Activated CD8-positive, alpha-beta T cell treated with anti-CD3 and anti-CD28 coated beads for 36 hours (primary cell): ENCODE measurements at regions not wholly inside any gene's neighbourhood (a gene's known extent, or its start where the extent isn't known, plus 50 kb on each side); places are given as distances from the start of the nearest gene placed in this dataset.

Source experiments
- ATAC-seq: fragments of 200-7000 bp; cut with Tn5 transposase; one replicate; pipeline ENCODE4 v1.10.0; 2021; ENCODE audit warnings: mild to moderate bottlenecking, moderate library complexity
- CTCF ChIA-PET: fragments of 350-600 bp; sonication (Branson Sonifier 250); formaldehyde crosslinking; loops from one replicate; lab custom pipeline; 2021; ENCODE audit warnings: antibody characterized with exemption; lab: Charles Lee
- POLR2A ChIA-PET: fragments of 350-600 bp; sonication (Branson Sonifier 250); formaldehyde crosslinking; loops from one replicate; lab custom pipeline; 2021; ENCODE audit warnings: antibody characterized with exemption; lab: Charles Lee
- DNase-seq: peaks from one replicate; pipeline ENCODE4 v3.0.0-alpha.2; 2020
- H3K27ac Mint-ChIP-seq: one replicate; pipeline ENCODE4 v1.8.0; 2021; ENCODE audit warnings: mild to moderate bottlenecking, mixed read lengths
- H3K27me3 Mint-ChIP-seq: one replicate; pipeline ENCODE4 v1.8.0; 2021; ENCODE audit warnings: mixed read lengths
- H3K36me3 Mint-ChIP-seq: one replicate; pipeline ENCODE4 v1.8.0; 2021; ENCODE audit warnings: low read depth, mixed read lengths
- H3K4me1 Mint-ChIP-seq: one replicate; pipeline ENCODE4 v1.8.0; 2021; ENCODE audit warnings: low read depth, mixed read lengths
- H3K4me3 Mint-ChIP-seq: one replicate; pipeline ENCODE4 v1.8.0; 2021; ENCODE audit warnings: mild to moderate bottlenecking, moderate library complexity, mixed read lengths
- H3K9me3 Mint-ChIP-seq: one replicate; pipeline ENCODE4 v1.8.0; 2021; ENCODE audit warnings: mixed read lengths
- intact Hi-C: fragments of 100-400 bp; cut with micrococcal nuclease; formaldehyde crosslinking; loops from one replicate; pipeline ENCODE4 v1.10.0; 2022
- TF ChIP-seq, protein P1 (sequence below): fragments of 200-600 bp; IDR thresholded peaks from one replicate; pipeline ENCODE4 v1.8.0; 2022; ENCODE audit warnings: antibody characterized with exemption, mild to moderate bottlenecking

DNA sequence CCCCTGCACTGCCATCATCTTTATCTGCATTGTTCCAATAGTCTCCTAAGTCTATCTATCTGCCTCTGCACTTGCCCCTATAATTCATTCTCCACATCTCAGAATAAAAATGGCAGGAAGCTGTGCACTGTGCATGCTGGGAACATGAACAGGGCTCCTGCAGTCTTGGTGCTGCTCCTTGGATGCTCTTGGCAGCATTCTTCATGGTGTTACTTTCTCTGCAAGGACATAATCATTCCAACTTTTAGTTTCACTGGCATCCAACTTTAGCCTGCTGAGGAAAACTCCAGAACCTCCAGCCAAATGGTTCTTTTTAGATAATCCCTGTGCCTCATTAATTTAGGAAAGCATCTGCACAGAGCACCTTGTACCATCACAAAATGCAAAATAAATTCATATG, 208.3 kb downstream of the STK31 start:
- intact Hi-C loops, result no loop called here
- H3K4me1 Mint-ChIP-seq, result no peaks in the 10 kb centered on the region
- DNase-seq, result no peak
- no peaks in the 10 kb centered on the region for H3K9me3 Mint-ChIP-seq
- H3K27ac Mint-ChIP-seq, result no peak overlapping the region
- TF ChIP-seq, protein P1, sequence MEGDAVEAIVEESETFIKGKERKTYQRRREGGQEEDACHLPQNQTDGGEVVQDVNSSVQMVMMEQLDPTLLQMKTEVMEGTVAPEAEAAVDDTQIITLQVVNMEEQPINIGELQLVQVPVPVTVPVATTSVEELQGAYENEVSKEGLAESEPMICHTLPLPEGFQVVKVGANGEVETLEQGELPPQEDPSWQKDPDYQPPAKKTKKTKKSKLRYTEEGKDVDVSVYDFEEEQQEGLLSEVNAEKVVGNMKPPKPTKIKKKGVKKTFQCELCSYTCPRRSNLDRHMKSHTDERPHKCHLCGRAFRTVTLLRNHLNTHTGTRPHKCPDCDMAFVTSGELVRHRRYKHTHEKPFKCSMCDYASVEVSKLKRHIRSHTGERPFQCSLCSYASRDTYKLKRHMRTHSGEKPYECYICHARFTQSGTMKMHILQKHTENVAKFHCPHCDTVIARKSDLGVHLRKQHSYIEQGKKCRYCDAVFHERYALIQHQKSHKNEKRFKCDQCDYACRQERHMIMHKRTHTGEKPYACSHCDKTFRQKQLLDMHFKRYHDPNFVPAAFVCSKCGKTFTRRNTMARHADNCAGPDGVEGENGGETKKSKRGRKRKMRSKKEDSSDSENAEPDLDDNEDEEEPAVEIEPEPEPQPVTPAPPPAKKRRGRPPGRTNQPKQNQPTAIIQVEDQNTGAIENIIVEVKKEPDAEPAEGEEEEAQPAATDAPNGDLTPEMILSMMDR, result no peak
- peaks cover 12% of the 10 kb centered on the region for H3K27me3 Mint-ChIP-seq
- ChIA-PET POLR2A (no interaction called here), CTCF (no interaction called here)
- H3K4me3 Mint-ChIP-seq, result no peak overlapping the region
- H3K36me3 Mint-ChIP-seq, result no peaks in the 10 kb centered on the region
- no peak for ATAC-seq

DNA sequence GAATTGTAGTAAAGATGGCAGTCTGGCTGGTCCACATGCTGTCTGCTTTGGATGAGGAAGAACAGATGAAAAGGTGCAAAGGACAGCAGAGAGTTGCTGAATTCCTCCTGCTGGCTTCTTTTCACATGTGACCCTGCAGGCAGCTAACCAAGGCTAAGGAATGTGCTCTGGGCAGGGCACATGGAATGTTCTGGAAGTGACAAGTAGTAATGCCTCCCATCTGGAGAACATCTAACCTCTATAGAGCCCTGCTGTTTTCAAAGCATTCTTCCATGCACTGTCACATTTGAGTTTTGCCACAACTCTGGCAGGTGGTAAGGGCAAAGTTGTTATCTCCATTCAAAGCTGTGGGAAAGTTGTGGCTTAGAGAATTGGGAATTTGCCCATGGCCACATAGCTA, 208.8 kb downstream of the STK31 start:
- Mint-ChIP-seq H3K4me1 (no peaks in the 10 kb centered on the region), H3K9me3 (no peaks in the 10 kb centered on the region), H3K4me3 (no peak overlapping the region), H3K27ac (no peak overlapping the region), H3K27me3 (peaks cover 12% of the 10 kb centered on the region), H3K36me3 (no peaks in the 10 kb centered on the region)
- intact Hi-C loops, result no loop called here
- ATAC-seq, result no peak
- CTCF ChIA-PET, result no interaction called here
- DNase-seq, result no peak
- TF ChIP-seq, protein P1, result no peak
- POLR2A ChIA-PET, result no interaction called here

DNA sequence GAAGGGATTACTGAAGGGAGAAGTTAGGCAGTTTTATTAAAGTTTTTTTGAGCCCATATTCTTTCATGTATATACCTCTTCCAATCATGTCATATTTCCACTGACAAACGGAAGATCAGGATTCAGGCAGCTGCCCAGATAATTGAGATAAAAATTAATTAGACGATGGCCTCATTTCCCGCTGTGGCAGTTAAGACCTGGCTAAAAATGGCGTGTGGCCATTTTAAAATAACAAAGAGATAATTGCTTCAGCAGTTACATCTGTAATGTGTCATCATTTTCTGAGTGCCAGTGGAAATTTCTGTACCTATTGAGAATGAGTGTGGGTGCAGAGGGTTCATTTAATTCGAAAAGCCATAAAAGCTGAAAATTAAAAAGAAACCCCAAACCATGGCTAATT, 215.1 kb downstream of the STK31 start:
- DNase-seq, result no peak
- TF ChIP-seq, protein P1, result no peak
- Mint-ChIP-seq H3K4me1 (no peaks in the 10 kb centered on the region), H3K4me3 (no peak overlapping the region), H3K36me3 (no peaks in the 10 kb centered on the region), H3K27me3 (peaks cover 3% of the 10 kb centered on the region), H3K9me3 (no peaks in the 10 kb centered on the region), H3K27ac (no peak overlapping the region)
- intact Hi-C loops, result no loop called here
- ChIA-PET CTCF (no interaction called here), POLR2A (no interaction called here)
- no peak for ATAC-seq

DNA sequence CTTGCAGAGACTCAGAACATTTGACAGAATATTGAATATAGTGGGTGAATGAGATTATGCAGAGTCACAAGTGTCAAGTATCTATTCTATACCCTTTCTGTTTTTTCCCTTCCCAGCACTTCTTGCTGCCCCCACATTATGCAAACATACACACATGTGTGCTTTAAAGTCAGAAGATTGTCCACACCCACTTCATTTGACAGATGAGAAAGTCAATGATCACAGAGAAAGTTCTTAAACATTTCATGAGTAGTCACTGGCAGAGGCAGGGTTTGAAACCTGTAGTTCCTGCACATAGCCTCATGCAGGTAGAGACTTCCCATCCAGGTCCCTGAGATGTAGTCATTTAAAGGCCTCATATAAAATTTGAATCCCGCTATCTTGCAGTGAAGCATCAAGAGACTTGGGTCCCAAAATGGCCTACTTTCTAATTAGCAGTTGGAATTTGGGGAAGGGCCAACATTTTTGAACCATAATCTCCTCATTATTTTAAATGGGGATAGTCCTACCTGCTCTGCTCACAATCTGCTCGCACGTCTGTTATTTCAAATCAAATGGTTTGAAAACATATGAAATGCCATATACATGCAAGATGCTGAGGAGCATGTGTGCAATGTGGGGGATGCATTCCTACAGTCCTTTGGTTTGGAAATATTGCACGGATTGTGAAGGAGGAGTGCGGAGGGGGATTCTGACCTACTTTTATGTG, 217.8 kb downstream of the STK31 start:
- Mint-ChIP-seq H3K4me3 (no peak overlapping the region), H3K4me1 (no peaks in the 10 kb centered on the region), H3K27ac (no peak overlapping the region), H3K36me3 (no peaks in the 10 kb centered on the region), H3K9me3 (no peaks in the 10 kb centered on the region), H3K27me3 (peaks cover 3% of the 10 kb centered on the region)
- ATAC-seq, result no peak
- ChIA-PET CTCF (no interaction called here), POLR2A (no interaction called here)
- no peak for DNase-seq
- intact Hi-C loops, result no loop called here
- TF ChIP-seq, protein P1, result no peak

DNA sequence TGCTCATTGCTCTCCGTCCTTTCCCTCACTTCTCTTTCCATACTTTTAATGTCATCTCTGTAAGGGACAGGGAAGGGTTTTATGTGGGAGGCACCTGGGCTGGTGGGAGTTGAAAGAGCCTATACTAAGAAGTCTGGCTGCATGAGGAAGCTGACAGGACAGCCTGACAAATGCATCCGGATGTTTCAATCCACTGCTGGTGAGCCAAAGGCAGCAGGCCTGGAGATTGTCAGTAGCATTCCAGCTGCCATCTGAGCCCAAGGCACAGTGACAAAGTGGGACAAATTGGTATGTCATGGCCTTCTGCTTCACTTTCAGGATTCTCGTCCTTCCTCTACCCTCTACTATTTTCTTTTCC, 218.4 kb downstream of the STK31 start:
- ChIA-PET CTCF (no interaction called here), POLR2A (no interaction called here)
- TF ChIP-seq, protein P1, result no peak
- DNase-seq, result no peak
- H3K27ac Mint-ChIP-seq, result no peak overlapping the region
- H3K27me3 Mint-ChIP-seq, result peaks cover 3% of the 10 kb centered on the region
- ATAC-seq, result no peak
- H3K36me3 Mint-ChIP-seq, result no peaks in the 10 kb centered on the region
- H3K4me1 Mint-ChIP-seq, result no peaks in the 10 kb centered on the region
- intact Hi-C loops, result no loop called here
- no peak overlapping the region for H3K4me3 Mint-ChIP-seq
- no peaks in the 10 kb centered on the region for H3K9me3 Mint-ChIP-seq
